PC-3 (cell line): ENCODE measurements at regions not wholly inside any gene's neighbourhood (a gene's known extent, or its start where the extent isn't known, plus 50 kb on each side); places are given as distances from the start of the nearest gene placed in this dataset.
A peak's percentile ranks its signal among the peaks of the same experiment; 100 is the strongest.

Source experiments
- ATAC-seq: fragments of 200-7000 bp; cut with Tn5 transposase; 2 replicates; pipeline ENCODE4 v1.9.1; 2020; ENCODE audit warnings: mild to moderate bottlenecking, moderate library complexity
- BruUV-seq: library from RNA; stranded (reverse); fragments of 400-500 nt; replicated peaks from 2 replicates; lab custom pipeline; 2021; lab: Mats Ljungman, UMichigan
- CTCF ChIA-PET: fragments of 300-600 bp; sonication (Branson Sonifier 250); formaldehyde crosslinking; loops from one replicate; lab custom pipeline; 2022; ENCODE audit warnings: antibody characterized with exemption; lab: Charles Lee
- POLR2A ChIA-PET: fragments of 300-600 bp; sonication (Branson Sonifier 250); formaldehyde crosslinking; loops from one replicate; lab custom pipeline; 2022; ENCODE audit warnings: antibody characterized with exemption; ENCODE audit not compliant: unreplicated experiment; lab: Charles Lee
- DNase-seq: peaks from one replicate; pipeline ENCODE4 v3.0.0-alpha.2; 2015
- H2AFZ ChIP-seq: fragments of 300-600 bp; sonication (generic); 2 replicates; pipeline ENCODE4 v1.6.0; 2016; ENCODE audit warnings: antibody characterized with exemption, low read length
- H3F3A ChIP-seq: fragments of 300-600 bp; sonication (generic); one replicate; pipeline ENCODE4 v1.6.0; 2017; ENCODE audit warnings: antibody characterized with exemption, low read length, control low read depth, mild to moderate bottlenecking; ENCODE audit not compliant: unreplicated experiment
- H3K27ac ChIP-seq: fragments of 300-600 bp; sonication (generic); 2 replicates; pipeline ENCODE4 v1.5.1; 2016; ENCODE audit warnings: mild to moderate bottlenecking, low read length
- H3K27me3 ChIP-seq: fragments of 300-600 bp; sonication (generic); 2 replicates; pipeline ENCODE4 v1.6.1; 2016; ENCODE audit warnings: low read length, mixed read lengths
- H3K36me3 ChIP-seq: fragments of 300-600 bp; sonication (generic); 2 replicates; pipeline ENCODE4 v1.6.1; 2016; ENCODE audit warnings: low read depth, mixed run types, low read length, mixed read lengths
- H3K4me1 ChIP-seq: fragments of 300-600 bp; sonication (generic); 2 replicates; pipeline ENCODE4 v1.5.1; 2016; ENCODE audit warnings: low read length; ENCODE audit not compliant: insufficient read depth
- H3K4me2 ChIP-seq: fragments of 300-600 bp; sonication (generic); 2 replicates; pipeline ENCODE4 v1.6.0; 2016; ENCODE audit warnings: low read length
- H3K4me3 ChIP-seq: fragments of 300-600 bp; sonication (generic); 2 replicates; pipeline ENCODE4 v1.5.1; 2016; ENCODE audit warnings: mild to moderate bottlenecking, low read length, mixed read lengths
- H3K79me2 ChIP-seq: fragments of 300-600 bp; sonication (generic); 2 replicates; pipeline ENCODE4 v1.6.1; 2017; ENCODE audit warnings: low read length, mixed read lengths
- H3K9ac ChIP-seq: fragments of 300-600 bp; sonication (generic); 2 replicates; pipeline ENCODE4 v1.6.0; 2016; ENCODE audit warnings: mild to moderate bottlenecking, low read length
- H3K9me2 ChIP-seq: fragments of 300-600 bp; sonication (generic); replicated peaks from 2 replicates; pipeline ENCODE4 v1.6.1; 2016; ENCODE audit warnings: mixed run types, low read length, mixed read lengths
- H3K9me3 ChIP-seq: fragments of 300-600 bp; sonication (generic); 2 replicates; pipeline ENCODE4 v1.6.1; 2016; ENCODE audit warnings: low read length, mixed read lengths
- H4K20me1 ChIP-seq: fragments of 300-600 bp; sonication (generic); 2 replicates; pipeline ENCODE4 v1.6.1; 2016; ENCODE audit warnings: low read length, mixed read lengths
- CTCF ChIP-seq: fragments of 300-600 bp; sonication (generic); conservative IDR thresholded peaks from 2 replicates; pipeline ENCODE4 v1.5.1; 2017; ENCODE audit warnings: antibody characterized with exemption, low read depth, mild to moderate bottlenecking, low read length
- EZH2 ChIP-seq: fragments of 300-600 bp; sonication (generic); IDR thresholded peaks from one replicate; pipeline ENCODE4 v1.6.1; 2017; ENCODE audit warnings: antibody characterized with exemption, mild to moderate bottlenecking, low read length; ENCODE audit not compliant: unreplicated experiment
- EZH2phosphoT487 ChIP-seq: fragments of 300-600 bp; sonication (generic); IDR thresholded peaks from 2 replicates; pipeline ENCODE4 v1.6.1; 2018; ENCODE audit warnings: mild to moderate bottlenecking, antibody characterized with exemption, low read length, borderline replicate concordance
- intact Hi-C: fragments of 100-400 bp; cut with micrococcal nuclease; formaldehyde crosslinking; loops from 2 replicates; pipeline ENCODE4 v1.9.0; 2023

- Histone ChIP-seq H4K20me1 (no peaks in the 10 kb centered on the region), H3K27ac (no peak overlapping the region), H3K9me2 (no peaks in the 10 kb centered on the region), H3K9ac (no peak overlapping the region), H3K4me3 (peak overlapping the region; percentile 58), H3K4me2 (peak overlapping the region; percentile 82), H3K27me3 (peaks cover 78% of the 10 kb centered on the region), H3K4me1 (peaks cover 8% of the 10 kb centered on the region; the same call in 1 of the 2 replicates), H2AFZ (no peak overlapping the region), H3K9me3 (no peaks in the 10 kb centered on the region), H3K79me2 (no peaks in the 10 kb centered on the region), H3K36me3 (no peaks in the 10 kb centered on the region), H3F3A (no peaks in the 10 kb centered on the region)
- POLR2A ChIA-PET: no interaction called here
- peak; percentile 84 for ATAC-seq
- intact Hi-C loops: loop anchor here (1.0 to 5.0 kb wide), 2 partner anchors 1698 to 1814 kb away; no protein-coding TSS in a partner anchor
- no TSS peak for BruUV-seq
- TF ChIP-seq CTCF (peak; percentile 85), EZH2 (no peak)
- CTCF ChIA-PET: no interaction called here
- peak; percentile 88 for DNase-seq
Measured at GRCh38 chr11:16605894-16606783, 132.3 kb upstream of the C11orf58 start.

GRCh38 chr11:16605389-16605893, 133.0 kb upstream of the C11orf58 start:
- peaks cover 81% of the 10 kb centered on the region for H3K27me3 ChIP-seq
- H3F3A ChIP-seq: no peaks in the 10 kb centered on the region
- H3K4me3 ChIP-seq: peak overlapping the region; percentile 58
- H3K79me2 ChIP-seq: no peaks in the 10 kb centered on the region
- ATAC-seq: no peak
- peaks cover 8% of the 10 kb centered on the region; the same call in 1 of the 2 replicates for H3K4me1 ChIP-seq
- no peak overlapping the region for H3K9ac ChIP-seq
- ChIA-PET CTCF (no interaction called here), POLR2A (no interaction called here)
- no peak overlapping the region for H3K27ac ChIP-seq
- peak overlapping the region; percentile 77 for H2AFZ ChIP-seq
- no TSS peak for BruUV-seq
- no peaks in the 10 kb centered on the region for H3K9me2 ChIP-seq
- TF ChIP-seq EZH2: peak; percentile 93
- TF ChIP-seq CTCF: no peak
- 0 out of 2 replicates have a peak, but pooled peaks have one; percentile 16 for TF ChIP-seq EZH2phosphoT487
- no peaks in the 10 kb centered on the region for H3K36me3 ChIP-seq
- no peaks in the 10 kb centered on the region for H3K9me3 ChIP-seq
- no peak for DNase-seq
- H4K20me1 ChIP-seq: no peaks in the 10 kb centered on the region
- intact Hi-C loops: loop anchor here (5.0 kb wide), 1 partner anchor 1813 kb away; no protein-coding TSS in a partner anchor
- peak overlapping the region; percentile 82 for H3K4me2 ChIP-seq
